Fibroblast of lung (primary cell): ENCODE measurements at regions not wholly inside any gene's neighbourhood (a gene's known extent, or its start where the extent isn't known, plus 50 kb on each side); places are given as distances from the start of the nearest gene placed in this dataset.

Experiments used
- DNase-seq, 2 donors: peaks; one replicate each; pipeline versions ENCODE4 v3.0.0 to v3.0.0-alpha.2; 2010; ENCODE audit warnings: low read depth in 2 of 2
- H2AFZ ChIP-seq: 2 replicates; pipeline ENCODE4 v1.5.1; 2012; ENCODE audit warnings: low read length, control low read depth, inconsistent platforms
- H3K27ac ChIP-seq: 2 replicates; pipeline ENCODE4 v1.5.1; 2011; ENCODE audit warnings: low read length, control low read depth; ENCODE audit not compliant: insufficient read depth
- H3K27me3 ChIP-seq: 2 replicates; pipeline ENCODE4 v1.5.1; 2011; ENCODE audit warnings: mild to moderate bottlenecking, low read length; ENCODE audit not compliant: control insufficient read depth, insufficient read depth
- H3K36me3 ChIP-seq: 2 replicates; pipeline ENCODE4 v1.5.1; 2011; ENCODE audit warnings: low read length; ENCODE audit not compliant: control insufficient read depth, insufficient read depth
- H3K4me1 ChIP-seq: 2 replicates; pipeline ENCODE4 v1.5.1; 2011; ENCODE audit warnings: low read length; ENCODE audit not compliant: control insufficient read depth, insufficient read depth; ENCODE audit errors: extremely low read depth
- H3K4me2 ChIP-seq: 2 replicates; pipeline ENCODE4 v1.5.1; 2011; ENCODE audit warnings: low read length, control low read depth; ENCODE audit not compliant: insufficient read depth; ENCODE audit errors: extremely low read depth
- H3K4me3 ChIP-seq, 4 experiments: fragments of 200-600 bp in 1 of 4; sonication (generic) in 1 of 4; replicated peaks in 1 of 4; 2 replicates each; pipeline ENCODE4 v1.5.1; 2011 to 2016; ENCODE audit warnings: low read length in 4 of 4, low read depth in 3 of 4, mild to moderate bottlenecking in 3 of 4, control low read depth in 2 of 4, inconsistent platforms in 1 of 4, mixed read lengths in 1 of 4; ENCODE audit not compliant: insufficient read depth in 1 of 4; ENCODE audit errors: control extremely low read depth in 1 of 4
- H3K79me2 ChIP-seq: 2 replicates; pipeline ENCODE4 v1.5.1; 2012; ENCODE audit warnings: mild to moderate bottlenecking, low read length, inconsistent platforms; ENCODE audit not compliant: control insufficient read depth, insufficient read depth
- H3K9ac ChIP-seq: 2 replicates; pipeline ENCODE4 v1.5.1; 2011; ENCODE audit warnings: mild to moderate bottlenecking, low read length, control low read depth; ENCODE audit not compliant: insufficient read depth
- H3K9me3 ChIP-seq: 2 replicates; pipeline ENCODE4 v1.5.1; 2012; ENCODE audit warnings: low read depth, low read length; ENCODE audit not compliant: control insufficient read depth, insufficient read depth
- H4K20me1 ChIP-seq: 2 replicates; pipeline ENCODE4 v1.5.1; 2011; ENCODE audit warnings: low read length; ENCODE audit not compliant: control insufficient read depth, insufficient read depth; ENCODE audit errors: extremely low read depth
- EZH2 ChIP-seq: IDR thresholded peaks from 2 replicates; pipeline ENCODE4 v1.5.1; 2012; ENCODE audit warnings: low read length, control low read depth, mild to moderate bottlenecking; ENCODE audit errors: missing control alignments
- TF ChIP-seq, protein P1 (sequence below), 2 donors: IDR thresholded peaks in 1 of 2; conservative IDR thresholded peaks in 1 of 2; 1 replicate in 1 of 2; 2 replicates in 1 of 2; pipeline ENCODE4 v1.5.1; 2011 to 2012; ENCODE audit warnings: low read length in 2 of 2, control low read depth in 1 of 2, inconsistent platforms in 1 of 2, low read depth in 1 of 2, mild to moderate bottlenecking in 1 of 2

DNA sequence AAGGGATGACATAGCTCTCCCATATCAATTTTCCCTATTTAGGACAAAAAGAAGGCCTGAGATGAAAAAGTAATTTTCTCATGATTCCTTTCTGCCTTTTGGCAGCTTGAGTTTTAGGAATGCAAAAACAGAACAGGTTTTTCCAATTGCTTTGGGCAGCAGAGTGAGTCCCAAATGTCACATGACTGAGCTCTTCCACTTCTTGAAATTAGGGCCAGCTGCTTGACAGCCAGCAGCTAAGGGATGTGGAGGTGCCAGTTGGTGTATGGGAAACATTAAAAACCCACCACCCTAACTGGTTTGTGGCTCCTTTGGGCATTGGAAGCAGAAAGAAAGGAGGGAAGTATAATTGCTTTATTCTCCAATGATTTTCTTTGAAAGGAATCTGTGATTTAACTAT lies 133.8 kb upstream of the FAM20A start:
- Histone ChIP-seq H3K4me1 (no peaks in the 10 kb centered on the region), H3K27ac (no peak overlapping the region), H3K79me2 (no peaks in the 10 kb centered on the region), H3K9me3 (no peaks in the 10 kb centered on the region), H2AFZ (no peak overlapping the region), H3K27me3 (no peaks in the 10 kb centered on the region), H3K9ac (no peak overlapping the region), H3K36me3 (no peaks in the 10 kb centered on the region), H3K4me3 (no peak overlapping the region), H4K20me1 (no peaks in the 10 kb centered on the region), H3K4me2 (no peak overlapping the region)
- no peak for DNase-seq
- TF ChIP-seq, protein P1, sequence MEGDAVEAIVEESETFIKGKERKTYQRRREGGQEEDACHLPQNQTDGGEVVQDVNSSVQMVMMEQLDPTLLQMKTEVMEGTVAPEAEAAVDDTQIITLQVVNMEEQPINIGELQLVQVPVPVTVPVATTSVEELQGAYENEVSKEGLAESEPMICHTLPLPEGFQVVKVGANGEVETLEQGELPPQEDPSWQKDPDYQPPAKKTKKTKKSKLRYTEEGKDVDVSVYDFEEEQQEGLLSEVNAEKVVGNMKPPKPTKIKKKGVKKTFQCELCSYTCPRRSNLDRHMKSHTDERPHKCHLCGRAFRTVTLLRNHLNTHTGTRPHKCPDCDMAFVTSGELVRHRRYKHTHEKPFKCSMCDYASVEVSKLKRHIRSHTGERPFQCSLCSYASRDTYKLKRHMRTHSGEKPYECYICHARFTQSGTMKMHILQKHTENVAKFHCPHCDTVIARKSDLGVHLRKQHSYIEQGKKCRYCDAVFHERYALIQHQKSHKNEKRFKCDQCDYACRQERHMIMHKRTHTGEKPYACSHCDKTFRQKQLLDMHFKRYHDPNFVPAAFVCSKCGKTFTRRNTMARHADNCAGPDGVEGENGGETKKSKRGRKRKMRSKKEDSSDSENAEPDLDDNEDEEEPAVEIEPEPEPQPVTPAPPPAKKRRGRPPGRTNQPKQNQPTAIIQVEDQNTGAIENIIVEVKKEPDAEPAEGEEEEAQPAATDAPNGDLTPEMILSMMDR (conservative IDR thresholded peaks at IDR 0.05 in 1 of 2, IDR thresholded peaks at IDR 0.05 in 1 of 2; ENCODE audit: low read depth in 1 of 2, low read length in 2 of 2) = no peak
- no peak for TF ChIP-seq EZH2

DNA sequence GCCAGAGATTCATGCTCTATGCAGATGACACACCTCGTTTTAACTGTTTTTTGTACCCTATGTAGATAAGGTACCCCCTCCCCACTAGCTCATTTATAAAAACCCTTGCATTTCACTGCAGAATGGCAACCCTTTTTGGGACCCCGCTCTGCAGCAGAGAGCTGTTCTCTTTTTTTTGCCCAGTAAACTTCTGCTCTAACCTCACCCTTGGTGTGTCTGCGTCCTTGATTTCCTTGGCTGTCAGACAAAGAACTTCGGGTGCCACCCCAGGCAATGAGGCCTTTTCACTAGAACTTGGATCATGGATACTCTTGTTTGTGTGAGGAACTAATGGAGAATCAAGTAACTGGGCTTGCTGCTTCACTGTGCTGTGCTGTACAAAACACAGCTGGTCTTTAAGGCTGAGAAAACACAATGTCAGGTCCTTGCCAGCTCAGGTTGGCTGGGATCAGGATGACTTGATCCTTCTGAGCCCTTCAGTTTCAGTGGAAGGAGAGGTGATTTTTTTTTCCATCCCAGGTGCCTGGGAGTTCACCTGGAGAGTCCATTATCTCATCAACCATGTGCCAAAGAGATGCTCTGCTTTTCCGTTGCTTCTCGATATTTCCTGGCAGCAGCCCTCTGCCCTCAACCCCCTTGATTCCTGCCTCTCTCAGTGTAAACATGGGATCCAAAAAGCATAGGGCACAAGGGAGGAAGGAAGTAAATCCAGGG lies 133.2 kb upstream of the FAM20A start:
- Histone ChIP-seq H3K4me3 (no peak overlapping the region), H3K36me3 (no peaks in the 10 kb centered on the region), H2AFZ (no peak overlapping the region), H3K79me2 (no peaks in the 10 kb centered on the region), H3K4me1 (no peaks in the 10 kb centered on the region), H3K27ac (no peak overlapping the region), H3K27me3 (no peaks in the 10 kb centered on the region), H3K4me2 (no peak overlapping the region), H3K9ac (no peak overlapping the region), H4K20me1 (no peaks in the 10 kb centered on the region), H3K9me3 (no peaks in the 10 kb centered on the region)
- TF ChIP-seq, protein P1 (conservative IDR thresholded peaks at IDR 0.05 in 1 of 2, IDR thresholded peaks at IDR 0.05 in 1 of 2; ENCODE audit: low read depth in 1 of 2, low read length in 2 of 2) = no peak
- no peak for TF ChIP-seq EZH2
- DNase-seq = no peak

DNA sequence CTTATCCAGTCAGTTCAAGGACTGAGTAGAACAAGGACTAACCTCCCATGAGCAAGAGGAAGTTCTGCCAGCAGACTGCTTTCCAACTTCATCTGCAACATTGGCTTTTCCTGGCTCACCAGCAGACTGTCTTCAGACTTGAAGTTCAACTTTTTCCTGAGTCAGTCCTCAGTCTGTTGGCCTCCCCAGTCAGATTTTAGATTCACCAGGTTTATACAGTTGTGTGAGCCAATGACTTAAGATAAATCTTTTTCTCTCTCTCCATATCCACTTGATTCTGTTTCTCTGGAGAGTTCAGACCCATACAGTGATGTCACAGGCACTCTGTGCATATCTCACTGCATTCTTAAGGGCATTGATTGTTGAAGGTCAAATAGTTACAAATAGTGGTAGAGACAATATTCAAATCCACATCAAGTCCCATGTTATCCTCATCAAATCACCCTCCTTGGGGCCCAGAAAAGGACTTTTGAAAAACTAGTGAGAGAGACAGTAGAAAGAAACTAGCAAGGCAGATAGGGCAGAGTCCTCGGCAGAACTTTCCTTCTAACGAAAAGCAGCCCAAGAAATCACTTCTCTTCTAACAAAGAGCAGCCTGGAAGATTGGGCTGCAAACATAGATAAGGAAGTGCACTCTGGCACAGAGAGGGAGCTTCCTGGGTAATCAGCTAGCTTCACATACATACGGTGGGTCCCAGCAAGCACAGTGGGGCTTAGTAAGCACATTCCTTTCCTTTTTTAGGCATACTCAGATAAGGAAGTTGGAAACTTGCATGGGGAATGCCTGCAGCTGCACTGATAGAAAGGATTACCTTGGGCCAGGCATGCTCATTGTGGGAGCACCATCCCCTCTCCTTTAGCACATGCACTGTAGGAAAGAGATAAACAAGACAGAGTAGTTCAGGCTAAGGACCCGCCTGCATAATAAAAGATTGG lies 132.3 kb upstream of the FAM20A start:
- H3K9ac ChIP-seq = no peak overlapping the region
- no peak overlapping the region for H3K27ac ChIP-seq
- TF ChIP-seq, protein P1 (conservative IDR thresholded peaks at IDR 0.05 in 1 of 2, IDR thresholded peaks at IDR 0.05 in 1 of 2; ENCODE audit: low read depth in 1 of 2, low read length in 2 of 2) = no peak
- TF ChIP-seq EZH2 = no peak

More for the DNA sequence above, 132.3 kb upstream of the FAM20A start:
- Histone ChIP-seq H3K4me1 (no peaks in the 10 kb centered on the region), H3K4me2 (no peak overlapping the region), H3K27me3 (no peaks in the 10 kb centered on the region), H2AFZ (no peak overlapping the region), H3K79me2 (no peaks in the 10 kb centered on the region), H4K20me1 (no peaks in the 10 kb centered on the region), H3K9me3 (no peaks in the 10 kb centered on the region), H3K4me3 (no peak overlapping the region), H3K36me3 (no peaks in the 10 kb centered on the region)
- DNase-seq = peak; percentile 33 to 71
